ENCODE measurements at regions not wholly inside any gene's neighbourhood (a gene's known extent, or its start where the extent isn't known, plus 50 kb on each side); places are given as distances from the start of the nearest gene placed in this dataset.
"Not testable (repeated sequence)": the region's sequence is repeated elsewhere in the genome, so short reads cannot be mapped to it uniquely, and the experiment has no call there.

- no peak for DNase-seq
These were observed 50.3 kb downstream of the PLXNA1 start for GRCh38 chr3:127033171-127033570.

GRCh38 chr3:127033786-127034185 lies 50.9 kb downstream of the PLXNA1 start:
- no peak for DNase-seq

- no peak for DNase-seq
These were observed 51.5 kb downstream of the PLXNA1 start for GRCh38 chr3:127034195-127034989.

GRCh38 chr3:127034990-127035652 lies 52.2 kb downstream of the PLXNA1 start:
- no peak for DNase-seq

- DNase-seq: no peak
These were observed 52.8 kb downstream of the PLXNA1 start for GRCh38 chr3:127035677-127036076.

- no peak for DNase-seq
These were observed 53.5 kb downstream of the PLXNA1 start for GRCh38 chr3:127036209-127037020.

- DNase-seq: no peak
These were observed 54.1 kb downstream of the PLXNA1 start for GRCh38 chr3:127037021-127037400.

- DNase-seq: no peak
These were observed 54.5 kb downstream of the PLXNA1 start for GRCh38 chr3:127037418-127037841.

- DNase-seq: no peak
These were observed 55.1 kb downstream of the PLXNA1 start for GRCh38 chr3:127037971-127038446.

GRCh38 chr3:127038466-127038865 lies 55.6 kb downstream of the PLXNA1 start:
- DNase-seq: no peak

GRCh38 chr3:127038923-127039581 lies 56.1 kb downstream of the PLXNA1 start:
- DNase-seq: no peak

GRCh38 chr3:127039719-127040118 lies 56.8 kb downstream of the PLXNA1 start:
- DNase-seq: no peak

- DNase-seq: no peak
These were observed 57.3 kb downstream of the PLXNA1 start for GRCh38 chr3:127040216-127040615.

GRCh38 chr3:127041264-127041820 lies 58.4 kb downstream of the PLXNA1 start:
- no peak for DNase-seq

- DNase-seq: no peak
These were observed 59.0 kb downstream of the PLXNA1 start for GRCh38 chr3:127041933-127042332.

GRCh38 chr3:127042634-127043033 lies 59.7 kb downstream of the PLXNA1 start:
- DNase-seq: no peak

GRCh38 chr3:127043041-127043641 lies 60.2 kb downstream of the PLXNA1 start:
- DNase-seq: no peak

GRCh38 chr3:127043731-127044510 lies 61.0 kb downstream of the PLXNA1 start:
- no peak for DNase-seq

GRCh38 chr3:127044996-127045395 lies 62.1 kb downstream of the PLXNA1 start:
- peak; percentile 25 for DNase-seq

- DNase-seq: no peak
These were observed 62.6 kb downstream of the PLXNA1 start for GRCh38 chr3:127045435-127046045.

- DNase-seq: not testable (repeated sequence)
These were observed 63.8 kb downstream of the PLXNA1 start for GRCh38 chr3:127046690-127047089.

Measured in NCI-H1105 treated with DMSO at 0.1 percent for 48 hours (cell line).